Fibroblast of the aortic adventitia (primary cell): ENCODE measurements at regions not wholly inside any gene's neighbourhood (a gene's known extent, or its start where the extent isn't known, plus 50 kb on each side); places are given as distances from the start of the nearest gene placed in this dataset.
"Not testable (repeated sequence)": the region's sequence is repeated elsewhere in the genome, so short reads cannot be mapped to it uniquely, and the experiment has no call there.

Experiments
- DNase-seq: peaks from one replicate; pipeline ENCODE4 v3.0.0-alpha.2; 2010; ENCODE audit warnings: low read depth
- H3K4me3 ChIP-seq: 2 replicates; pipeline ENCODE4 v1.5.1; 2011; ENCODE audit warnings: low read depth, mild to moderate bottlenecking, control low read depth, low read length, moderate library complexity
- TF ChIP-seq, protein P1 (sequence below): IDR thresholded peaks from 2 replicates; pipeline ENCODE4 v1.5.1; 2011; ENCODE audit warnings: mild to moderate bottlenecking, low read length, control low read depth, inconsistent platforms; ENCODE audit not compliant: insufficient read depth

DNA sequence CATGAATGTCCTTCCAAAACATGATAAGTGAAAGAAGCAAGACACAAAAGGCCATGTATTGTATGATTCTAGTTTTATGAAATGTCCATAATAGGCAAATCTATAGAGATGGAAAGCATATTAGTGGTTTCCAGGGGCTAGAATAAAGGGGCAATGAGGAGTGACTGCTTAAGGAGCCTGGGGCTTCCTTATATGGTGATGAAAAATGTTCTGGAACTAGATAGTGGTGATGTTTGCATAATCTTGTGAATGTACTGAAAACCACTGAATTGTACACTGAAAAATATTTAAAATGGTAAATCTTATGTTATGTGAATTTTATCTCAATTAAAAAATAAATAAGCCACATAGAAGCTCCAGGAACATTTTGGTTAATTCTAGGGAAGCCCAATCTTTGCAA is 144.4 kb upstream of the ANKRD55 start:
- no peak for DNase-seq
- no peak overlapping the region for H3K4me3 ChIP-seq
- TF ChIP-seq, protein P1, sequence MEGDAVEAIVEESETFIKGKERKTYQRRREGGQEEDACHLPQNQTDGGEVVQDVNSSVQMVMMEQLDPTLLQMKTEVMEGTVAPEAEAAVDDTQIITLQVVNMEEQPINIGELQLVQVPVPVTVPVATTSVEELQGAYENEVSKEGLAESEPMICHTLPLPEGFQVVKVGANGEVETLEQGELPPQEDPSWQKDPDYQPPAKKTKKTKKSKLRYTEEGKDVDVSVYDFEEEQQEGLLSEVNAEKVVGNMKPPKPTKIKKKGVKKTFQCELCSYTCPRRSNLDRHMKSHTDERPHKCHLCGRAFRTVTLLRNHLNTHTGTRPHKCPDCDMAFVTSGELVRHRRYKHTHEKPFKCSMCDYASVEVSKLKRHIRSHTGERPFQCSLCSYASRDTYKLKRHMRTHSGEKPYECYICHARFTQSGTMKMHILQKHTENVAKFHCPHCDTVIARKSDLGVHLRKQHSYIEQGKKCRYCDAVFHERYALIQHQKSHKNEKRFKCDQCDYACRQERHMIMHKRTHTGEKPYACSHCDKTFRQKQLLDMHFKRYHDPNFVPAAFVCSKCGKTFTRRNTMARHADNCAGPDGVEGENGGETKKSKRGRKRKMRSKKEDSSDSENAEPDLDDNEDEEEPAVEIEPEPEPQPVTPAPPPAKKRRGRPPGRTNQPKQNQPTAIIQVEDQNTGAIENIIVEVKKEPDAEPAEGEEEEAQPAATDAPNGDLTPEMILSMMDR: no peak

DNA sequence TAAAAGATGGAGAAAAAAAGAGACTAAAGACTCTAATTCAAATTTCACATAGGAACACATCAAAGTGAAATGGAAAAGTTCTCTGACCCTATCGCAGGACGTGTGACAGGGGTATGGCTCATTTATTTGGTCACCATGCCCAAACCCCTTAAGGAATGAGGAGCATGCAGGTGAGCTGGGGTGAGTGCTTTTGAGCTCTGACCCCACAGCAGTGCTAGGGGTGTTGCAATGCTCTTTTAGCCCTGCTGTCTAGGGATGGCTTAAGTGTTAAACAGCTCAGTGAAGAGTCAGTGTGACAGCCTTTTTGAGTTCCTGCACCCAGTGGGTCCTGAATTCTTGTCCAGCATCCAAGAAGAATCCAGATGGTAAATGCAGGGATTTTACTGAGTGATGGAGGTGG is 143.0 kb upstream of the ANKRD55 start:
- no peak overlapping the region for H3K4me3 ChIP-seq
- DNase-seq: no peak
- TF ChIP-seq, protein P1: no peak

DNA sequence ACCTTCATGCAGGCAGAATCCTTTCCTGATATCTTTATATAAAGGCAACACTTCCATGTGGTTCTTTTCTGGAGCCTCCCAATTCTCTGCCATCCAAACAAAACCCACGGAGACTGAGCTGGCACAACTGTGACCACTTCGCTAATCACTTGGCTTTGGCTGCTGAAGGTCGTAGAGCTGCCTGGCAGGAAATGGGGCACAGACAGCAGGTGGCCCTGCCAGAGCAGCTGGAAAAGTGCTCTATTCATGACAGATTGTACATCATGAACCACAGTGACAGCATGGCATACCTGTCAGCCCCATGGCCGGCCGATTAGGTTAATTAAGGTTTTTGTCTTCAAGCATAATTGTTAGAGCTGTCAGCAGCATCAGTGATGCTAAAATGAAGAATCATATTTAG is 141.9 kb upstream of the ANKRD55 start:
- no peak for DNase-seq
- H3K4me3 ChIP-seq: no peak overlapping the region
- TF ChIP-seq, protein P1: no peak

DNA sequence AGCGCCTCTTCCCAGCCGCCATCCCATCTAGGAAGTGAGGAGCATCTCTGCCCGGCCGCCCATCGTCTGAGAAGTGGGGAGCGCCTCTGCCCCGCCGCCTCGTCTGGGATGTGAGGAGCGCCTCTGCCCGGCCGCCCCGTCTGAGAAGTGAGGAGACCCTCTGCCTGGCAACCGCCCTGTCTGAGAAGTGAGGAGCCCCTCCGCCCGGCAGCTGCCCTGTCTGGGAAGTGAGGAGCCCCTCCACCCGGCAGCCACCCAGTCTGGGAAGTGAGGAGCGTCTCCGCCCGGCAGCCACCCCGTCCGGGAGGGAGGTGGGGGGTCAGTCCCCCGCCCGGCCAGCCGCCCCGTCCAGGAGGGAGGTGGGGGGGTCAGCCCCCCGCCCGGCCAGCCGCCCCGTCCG is 139.4 kb upstream of the ANKRD55 start:
- not testable (repeated sequence) for H3K4me3 ChIP-seq, DNase-seq

DNA sequence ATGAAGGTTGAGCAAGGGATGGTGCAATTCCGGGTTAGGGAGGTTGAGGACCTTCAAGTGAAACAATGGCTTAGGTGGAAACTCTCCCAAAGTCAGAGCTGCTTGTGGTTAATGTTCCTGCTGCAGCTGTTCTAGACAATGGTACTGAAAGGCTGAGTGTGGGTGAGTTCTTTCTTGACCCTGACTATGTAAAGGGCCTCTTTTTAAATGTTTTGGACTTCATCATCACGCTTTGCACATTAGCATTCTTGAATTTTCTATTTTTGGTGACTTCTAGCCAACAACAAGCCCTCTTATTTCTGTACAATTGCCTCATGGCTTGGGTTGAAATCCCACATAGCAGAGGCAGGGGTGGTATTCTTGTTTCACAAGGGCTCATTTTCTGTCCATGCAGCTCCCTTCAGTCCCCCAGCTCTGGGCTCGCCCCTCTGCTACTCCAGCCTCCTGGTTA is 136.3 kb upstream of the ANKRD55 start:
- TF ChIP-seq, protein P1: no peak
- H3K4me3 ChIP-seq: no peak overlapping the region
- DNase-seq: peak; percentile 50

DNA sequence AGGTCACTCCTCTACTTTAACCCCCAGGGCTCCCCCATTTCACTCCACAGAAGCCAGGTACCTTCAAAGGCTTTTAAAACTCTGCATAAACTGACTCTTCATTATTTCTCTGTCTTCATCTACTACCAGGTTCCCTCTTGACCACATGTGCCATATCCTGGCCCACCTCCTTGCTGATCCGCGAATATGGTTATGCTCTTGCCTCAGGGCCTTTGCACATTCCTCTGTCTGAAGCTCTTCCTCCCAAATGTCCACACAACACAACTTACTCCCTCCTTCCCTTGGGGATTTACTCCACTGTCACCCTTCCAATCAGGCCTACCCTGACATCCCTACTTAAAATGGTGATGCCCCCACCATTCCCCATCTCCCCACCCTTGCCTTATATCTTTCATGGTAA is 134.6 kb upstream of the ANKRD55 start:
- H3K4me3 ChIP-seq: no peak overlapping the region
- TF ChIP-seq, protein P1: no peak
- DNase-seq: no peak

DNA sequence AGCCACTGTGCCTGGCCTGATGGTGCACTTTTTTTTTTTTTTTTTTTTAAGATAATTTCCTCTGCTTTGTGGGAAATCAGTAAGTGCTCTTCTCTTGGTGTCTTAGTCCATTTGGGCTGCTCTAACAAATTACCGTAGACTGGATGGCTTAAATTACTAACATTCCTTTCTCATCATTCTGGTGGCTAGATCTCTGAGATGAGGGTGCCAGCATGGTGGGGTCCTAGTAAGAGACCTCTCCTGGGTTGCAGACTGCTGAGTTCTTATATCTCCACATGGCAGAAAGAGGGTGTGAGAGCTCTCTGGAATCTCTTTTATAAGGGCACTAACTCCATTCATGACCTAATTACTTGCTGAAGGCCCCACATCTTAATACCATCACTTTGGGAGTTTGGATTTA is 133.9 kb upstream of the ANKRD55 start:
- H3K4me3 ChIP-seq: no peak overlapping the region
- TF ChIP-seq, protein P1: no peak
- DNase-seq: no peak
